ENCODE measurements at regions not wholly inside any gene's neighbourhood (a gene's known extent, or its start where the extent isn't known, plus 50 kb on each side); places are given as distances from the start of the nearest gene placed in this dataset.

GRCh38 chr9:74379718-74380117, 117.4 kb upstream of the RORB start:
- TF ChIP-seq CTCF (conservative IDR thresholded peaks at IDR 0.05; ENCODE audit: low read length) (peak; percentile 69), EZH2phosphoT487 (IDR thresholded peaks at IDR 0.05; ENCODE audit: borderline replicate concordance, low read depth, low read length) (no peak)

All from OCI-LY7 (cell line).